ENCODE measurements at regions not wholly inside any gene's neighbourhood (a gene's known extent, or its start where the extent isn't known, plus 50 kb on each side); places are given as distances from the start of the nearest gene placed in this dataset.

DNA sequence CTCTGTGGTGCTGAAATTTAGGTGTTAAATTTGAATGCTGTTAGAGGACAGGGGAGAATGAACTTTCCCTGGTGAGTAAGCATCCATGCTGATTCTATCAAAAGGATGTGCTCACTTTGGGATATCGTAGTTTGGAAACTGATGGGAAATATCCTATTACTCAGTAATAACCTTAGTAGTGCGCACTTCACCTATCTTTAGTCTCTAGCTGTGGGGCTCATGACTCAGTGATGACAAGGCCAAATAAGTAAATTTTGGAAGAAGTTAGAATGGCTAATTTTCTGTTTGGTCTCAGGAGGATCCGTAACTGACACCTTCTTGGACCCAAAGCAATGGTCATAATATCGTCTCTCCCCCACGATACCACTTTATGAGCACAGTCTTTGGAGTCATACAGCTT is 448.4 kb downstream of the PSAT1 start:
- H3K9me3 ChIP-seq (ENCODE audit: low read depth), result no peaks in the 10 kb centered on the region
- no peaks in the 10 kb centered on the region for H3K27me3 ChIP-seq
- H3K4me1 ChIP-seq (ENCODE audit: low read depth), result no peaks in the 10 kb centered on the region
- H3K4me3 ChIP-seq, result no peak overlapping the region
- no peak overlapping the region for H3K27ac ChIP-seq
- DNase-seq (ENCODE audit: low read depth in 1 of 2, low spot score in 1 of 2), result no peak
- H3K36me3 ChIP-seq, result no peaks in the 10 kb centered on the region
- TF ChIP-seq, protein P1, sequence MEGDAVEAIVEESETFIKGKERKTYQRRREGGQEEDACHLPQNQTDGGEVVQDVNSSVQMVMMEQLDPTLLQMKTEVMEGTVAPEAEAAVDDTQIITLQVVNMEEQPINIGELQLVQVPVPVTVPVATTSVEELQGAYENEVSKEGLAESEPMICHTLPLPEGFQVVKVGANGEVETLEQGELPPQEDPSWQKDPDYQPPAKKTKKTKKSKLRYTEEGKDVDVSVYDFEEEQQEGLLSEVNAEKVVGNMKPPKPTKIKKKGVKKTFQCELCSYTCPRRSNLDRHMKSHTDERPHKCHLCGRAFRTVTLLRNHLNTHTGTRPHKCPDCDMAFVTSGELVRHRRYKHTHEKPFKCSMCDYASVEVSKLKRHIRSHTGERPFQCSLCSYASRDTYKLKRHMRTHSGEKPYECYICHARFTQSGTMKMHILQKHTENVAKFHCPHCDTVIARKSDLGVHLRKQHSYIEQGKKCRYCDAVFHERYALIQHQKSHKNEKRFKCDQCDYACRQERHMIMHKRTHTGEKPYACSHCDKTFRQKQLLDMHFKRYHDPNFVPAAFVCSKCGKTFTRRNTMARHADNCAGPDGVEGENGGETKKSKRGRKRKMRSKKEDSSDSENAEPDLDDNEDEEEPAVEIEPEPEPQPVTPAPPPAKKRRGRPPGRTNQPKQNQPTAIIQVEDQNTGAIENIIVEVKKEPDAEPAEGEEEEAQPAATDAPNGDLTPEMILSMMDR (IDR thresholded peaks at IDR 0.05; ENCODE audit: low read depth, low read length), result no peak

DNA sequence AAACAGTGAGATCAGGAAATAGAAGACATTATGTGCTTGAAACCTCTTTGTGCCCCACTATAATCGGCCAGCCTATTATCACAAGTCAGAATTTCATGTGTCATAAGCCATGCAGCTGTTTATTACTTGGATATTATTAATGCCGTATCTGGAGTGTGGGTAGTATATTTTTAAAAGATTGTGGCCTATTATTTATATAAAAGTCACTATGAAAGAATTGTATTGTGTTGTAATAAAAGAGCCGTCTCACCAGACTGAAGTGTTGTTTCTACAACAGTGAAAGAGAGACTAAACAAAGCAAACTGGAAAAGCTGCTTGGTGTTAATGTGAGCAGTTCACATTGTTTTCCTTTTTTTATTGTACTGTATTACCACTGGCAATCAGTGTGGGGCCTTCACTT is 449.1 kb downstream of the PSAT1 start:
- no peak overlapping the region for H3K27ac ChIP-seq
- no peaks in the 10 kb centered on the region for H3K27me3 ChIP-seq
- no peaks in the 10 kb centered on the region for H3K4me1 ChIP-seq (ENCODE audit: low read depth)
- H3K36me3 ChIP-seq, result no peaks in the 10 kb centered on the region
- no peaks in the 10 kb centered on the region for H3K9me3 ChIP-seq (ENCODE audit: low read depth)
- TF ChIP-seq, protein P1 (IDR thresholded peaks at IDR 0.05; ENCODE audit: low read depth, low read length), result no peak
- H3K4me3 ChIP-seq, result no peak overlapping the region
- no peak for DNase-seq (ENCODE audit: low read depth in 1 of 2, low spot score in 1 of 2)

DNA sequence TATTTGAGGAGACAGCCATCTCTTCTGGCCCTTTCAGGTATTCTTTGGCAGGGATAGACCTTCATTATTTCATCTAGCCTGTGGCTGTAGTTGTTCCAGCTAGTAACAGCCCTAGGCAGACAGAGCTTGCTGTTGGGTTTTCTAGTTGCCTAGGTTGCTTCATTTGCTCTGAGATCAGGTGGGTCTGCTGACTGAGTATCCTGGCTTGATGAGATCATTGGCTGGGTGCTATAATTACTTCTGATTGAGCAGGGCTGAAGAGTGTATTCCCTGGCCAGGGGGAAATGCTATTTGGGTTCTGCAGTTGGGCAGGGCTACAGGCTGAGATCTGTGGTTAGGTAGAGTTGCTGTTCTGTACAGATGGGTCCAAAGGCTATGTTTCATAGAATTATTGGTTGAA is 456.1 kb downstream of the PSAT1 start:
- TF ChIP-seq, protein P1 (IDR thresholded peaks at IDR 0.05; ENCODE audit: low read depth, low read length), result no peak
- no peak for DNase-seq (ENCODE audit: low read depth in 1 of 2, low spot score in 1 of 2)
- Histone ChIP-seq H3K27me3 (no peaks in the 10 kb centered on the region), H3K4me1 (ENCODE audit: low read depth) (no peaks in the 10 kb centered on the region), H3K9me3 (ENCODE audit: low read depth) (no peaks in the 10 kb centered on the region), H3K36me3 (no peaks in the 10 kb centered on the region), H3K4me3 (no peak overlapping the region), H3K27ac (no peak overlapping the region)

DNA sequence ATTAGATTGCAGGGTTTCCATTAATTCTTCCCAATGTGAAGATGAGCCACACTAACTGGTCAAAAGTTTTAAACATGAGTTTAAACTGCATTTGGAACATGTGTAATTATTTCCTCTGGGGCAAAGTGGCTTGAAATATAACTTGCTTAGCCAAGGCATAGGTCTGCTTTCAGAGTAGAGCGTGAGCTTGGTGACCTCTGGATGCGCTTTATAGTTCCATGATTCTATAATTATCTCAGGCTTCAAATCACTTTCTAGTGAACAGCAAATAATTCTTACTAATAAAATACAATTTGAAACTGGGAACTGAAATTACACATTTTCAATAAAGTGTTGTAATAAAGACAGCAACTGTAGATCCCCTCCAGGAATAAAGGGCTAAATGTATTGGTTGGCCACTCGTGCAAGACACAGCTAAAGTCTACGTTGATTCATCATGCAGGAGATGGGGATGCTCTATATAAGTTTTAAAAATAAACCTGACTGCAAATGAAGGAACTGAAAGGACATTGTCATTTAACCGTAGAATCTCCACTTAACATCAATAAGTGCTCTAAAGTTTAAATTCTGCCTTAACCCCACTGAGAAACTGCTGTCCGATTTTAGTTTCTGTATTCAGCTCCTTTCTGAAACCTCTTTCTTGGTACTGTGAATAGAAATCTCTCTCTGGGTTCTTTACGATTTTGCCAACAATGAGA is 460.0 kb downstream of the PSAT1 start:
- DNase-seq (ENCODE audit: low read depth in 1 of 2, low spot score in 1 of 2), result no peak
- TF ChIP-seq, protein P1 (IDR thresholded peaks at IDR 0.05; ENCODE audit: low read depth, low read length), result no peak
- Histone ChIP-seq H3K4me1 (ENCODE audit: low read depth) (no peaks in the 10 kb centered on the region), H3K27me3 (no peaks in the 10 kb centered on the region), H3K9me3 (ENCODE audit: low read depth) (no peaks in the 10 kb centered on the region), H3K4me3 (no peak overlapping the region), H3K36me3 (no peaks in the 10 kb centered on the region), H3K27ac (no peak overlapping the region)

DNA sequence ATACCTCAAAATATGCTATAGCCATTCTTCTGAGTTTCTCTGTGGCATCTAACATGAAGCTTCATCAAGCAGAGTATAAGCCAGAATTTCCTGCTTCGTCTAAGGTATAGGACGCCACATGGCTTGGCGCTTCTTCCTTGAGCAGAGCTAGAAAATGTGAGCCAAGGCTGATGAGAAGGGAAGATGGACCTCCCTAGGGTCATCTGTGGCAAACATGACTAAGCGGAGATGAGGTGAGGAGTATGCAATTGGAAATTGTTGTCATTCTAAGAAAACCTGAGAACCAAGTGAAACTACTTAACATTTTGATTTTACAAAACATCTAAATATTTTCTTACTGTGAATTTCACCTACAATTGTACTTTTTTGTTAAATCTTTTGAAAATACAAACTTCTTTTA is 466.5 kb downstream of the PSAT1 start:
- Histone ChIP-seq H3K36me3 (no peaks in the 10 kb centered on the region), H3K4me3 (no peak overlapping the region), H3K4me1 (ENCODE audit: low read depth) (no peaks in the 10 kb centered on the region), H3K27me3 (no peaks in the 10 kb centered on the region), H3K27ac (no peak overlapping the region), H3K9me3 (ENCODE audit: low read depth) (no peaks in the 10 kb centered on the region)
- no peak for DNase-seq (ENCODE audit: low read depth in 1 of 2, low spot score in 1 of 2)
- TF ChIP-seq, protein P1 (IDR thresholded peaks at IDR 0.05; ENCODE audit: low read depth, low read length), result no peak
